ENCODE measurements at regions not wholly inside any gene's neighbourhood (a gene's known extent, or its start where the extent isn't known, plus 50 kb on each side); places are given as distances from the start of the nearest gene placed in this dataset.

GRCh38 chr7:32243687-32244290 is 173.6 kb upstream of the PDE1C start:
- TF ChIP-seq, protein P1, sequence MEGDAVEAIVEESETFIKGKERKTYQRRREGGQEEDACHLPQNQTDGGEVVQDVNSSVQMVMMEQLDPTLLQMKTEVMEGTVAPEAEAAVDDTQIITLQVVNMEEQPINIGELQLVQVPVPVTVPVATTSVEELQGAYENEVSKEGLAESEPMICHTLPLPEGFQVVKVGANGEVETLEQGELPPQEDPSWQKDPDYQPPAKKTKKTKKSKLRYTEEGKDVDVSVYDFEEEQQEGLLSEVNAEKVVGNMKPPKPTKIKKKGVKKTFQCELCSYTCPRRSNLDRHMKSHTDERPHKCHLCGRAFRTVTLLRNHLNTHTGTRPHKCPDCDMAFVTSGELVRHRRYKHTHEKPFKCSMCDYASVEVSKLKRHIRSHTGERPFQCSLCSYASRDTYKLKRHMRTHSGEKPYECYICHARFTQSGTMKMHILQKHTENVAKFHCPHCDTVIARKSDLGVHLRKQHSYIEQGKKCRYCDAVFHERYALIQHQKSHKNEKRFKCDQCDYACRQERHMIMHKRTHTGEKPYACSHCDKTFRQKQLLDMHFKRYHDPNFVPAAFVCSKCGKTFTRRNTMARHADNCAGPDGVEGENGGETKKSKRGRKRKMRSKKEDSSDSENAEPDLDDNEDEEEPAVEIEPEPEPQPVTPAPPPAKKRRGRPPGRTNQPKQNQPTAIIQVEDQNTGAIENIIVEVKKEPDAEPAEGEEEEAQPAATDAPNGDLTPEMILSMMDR (conservative IDR thresholded peaks at IDR 0.05; ENCODE audit: low read length) = no peak
- TF ChIP-seq EZH2phosphoT487 (IDR thresholded peaks at IDR 0.05; ENCODE audit: borderline replicate concordance, low read depth, low read length) = no peak
